ENCODE measurements at regions not wholly inside any gene's neighbourhood (a gene's known extent, or its start where the extent isn't known, plus 50 kb on each side); places are given as distances from the start of the nearest gene placed in this dataset.

DNA sequence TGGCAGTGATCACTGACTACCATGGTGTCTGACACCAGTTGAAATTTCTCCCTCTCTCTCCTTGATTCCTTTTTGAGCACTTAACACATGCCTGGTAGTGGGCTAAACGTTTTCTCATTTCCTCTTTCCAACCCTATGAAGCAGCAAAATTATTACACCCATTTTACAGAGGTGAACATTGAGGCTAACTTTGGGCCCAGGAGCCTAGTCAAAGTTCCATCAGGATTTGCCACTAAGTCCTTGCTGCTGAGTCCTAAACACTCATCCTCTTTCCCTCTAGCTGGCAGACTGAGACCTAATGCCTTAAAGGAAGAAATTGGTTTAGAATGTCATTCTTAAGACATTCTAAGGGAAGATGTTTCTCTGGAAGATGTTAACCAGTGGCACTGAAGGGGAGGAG is 74.7 kb upstream of the IRX3 start:
- Mint-ChIP-seq H3K9me3 (no peaks in the 10 kb centered on the region), H3K27me3 (ENCODE audit: low read depth) (peaks cover 20% of the 10 kb centered on the region), H3K36me3 (ENCODE audit: low read depth) (no peaks in the 10 kb centered on the region), H3K4me3 (no peak overlapping the region), H3K27ac (ENCODE audit: unreplicated experiment) (no peak overlapping the region), H3K4me1 (peaks cover 31% of the 10 kb centered on the region)
- no peak for TF ChIP-seq CTCF (conservative IDR thresholded peaks at IDR 0.05)
- no peak for DNase-seq (ENCODE audit: low read depth, low spot score)

DNA sequence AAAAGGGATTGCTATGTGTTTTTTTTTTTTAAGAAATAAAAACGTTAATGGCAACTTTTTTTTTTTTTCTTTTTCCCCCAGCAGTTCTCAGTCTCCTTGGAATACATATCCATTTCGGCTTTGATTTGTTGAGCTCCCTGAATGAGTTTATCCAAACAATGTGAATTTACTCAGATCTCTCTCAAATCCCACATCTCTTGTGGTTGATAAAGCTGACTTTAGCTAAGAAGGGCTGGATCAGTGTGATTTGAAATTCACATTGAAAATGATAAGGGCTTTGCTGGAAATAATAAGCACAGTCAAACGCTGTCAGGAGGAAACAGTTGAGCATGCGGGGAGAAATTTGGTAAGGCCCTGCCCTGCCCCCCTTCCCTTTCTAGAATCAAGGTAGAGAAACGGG is 74.1 kb upstream of the IRX3 start:
- DNase-seq (ENCODE audit: low read depth, low spot score) = no peak
- Mint-ChIP-seq H3K27me3 (ENCODE audit: low read depth) (peaks cover 20% of the 10 kb centered on the region), H3K4me1 (peaks cover 31% of the 10 kb centered on the region), H3K36me3 (ENCODE audit: low read depth) (no peaks in the 10 kb centered on the region), H3K9me3 (peaks cover 2% of the 10 kb centered on the region), H3K4me3 (no peak overlapping the region), H3K27ac (ENCODE audit: unreplicated experiment) (no peak overlapping the region)
- TF ChIP-seq CTCF (conservative IDR thresholded peaks at IDR 0.05) = no peak

GRCh38 chr16:54359555-54359954 is 73.0 kb upstream of the IRX3 start:
- no peak for TF ChIP-seq CTCF (conservative IDR thresholded peaks at IDR 0.05)
- no peak for DNase-seq (ENCODE audit: low read depth, low spot score)
- Mint-ChIP-seq H3K4me3 (no peak overlapping the region), H3K27me3 (ENCODE audit: low read depth) (peaks cover 17% of the 10 kb centered on the region), H3K36me3 (ENCODE audit: low read depth) (peaks cover 3% of the 10 kb centered on the region), H3K4me1 (peaks cover 31% of the 10 kb centered on the region), H3K9me3 (peaks cover 5% of the 10 kb centered on the region), H3K27ac (ENCODE audit: unreplicated experiment) (no peak overlapping the region)

GRCh38 chr16:54359081-54359480 is 72.5 kb upstream of the IRX3 start:
- H3K27ac Mint-ChIP-seq (ENCODE audit: unreplicated experiment) = peak overlapping the region; percentile 57
- peaks cover 3% of the 10 kb centered on the region for H3K36me3 Mint-ChIP-seq (ENCODE audit: low read depth)
- peaks cover 17% of the 10 kb centered on the region for H3K27me3 Mint-ChIP-seq (ENCODE audit: low read depth)
- peaks cover 6% of the 10 kb centered on the region for H3K9me3 Mint-ChIP-seq
- TF ChIP-seq CTCF (conservative IDR thresholded peaks at IDR 0.05) = no peak
- DNase-seq (ENCODE audit: low read depth, low spot score) = no peak
- H3K4me1 Mint-ChIP-seq = peaks cover 31% of the 10 kb centered on the region
- H3K4me3 Mint-ChIP-seq = no peak overlapping the region

GRCh38 chr16:54356391-54356790 is 69.8 kb upstream of the IRX3 start:
- H3K4me3 Mint-ChIP-seq = no peak overlapping the region
- TF ChIP-seq CTCF (conservative IDR thresholded peaks at IDR 0.05) = no peak
- H3K4me1 Mint-ChIP-seq = peaks cover 7% of the 10 kb centered on the region
- peaks cover 9% of the 10 kb centered on the region for H3K9me3 Mint-ChIP-seq
- no peak for DNase-seq (ENCODE audit: low read depth, low spot score)
- peaks cover 3% of the 10 kb centered on the region for H3K36me3 Mint-ChIP-seq (ENCODE audit: low read depth)
- peaks cover 4% of the 10 kb centered on the region for H3K27me3 Mint-ChIP-seq (ENCODE audit: low read depth)
- H3K27ac Mint-ChIP-seq (ENCODE audit: unreplicated experiment) = no peak overlapping the region

DNA sequence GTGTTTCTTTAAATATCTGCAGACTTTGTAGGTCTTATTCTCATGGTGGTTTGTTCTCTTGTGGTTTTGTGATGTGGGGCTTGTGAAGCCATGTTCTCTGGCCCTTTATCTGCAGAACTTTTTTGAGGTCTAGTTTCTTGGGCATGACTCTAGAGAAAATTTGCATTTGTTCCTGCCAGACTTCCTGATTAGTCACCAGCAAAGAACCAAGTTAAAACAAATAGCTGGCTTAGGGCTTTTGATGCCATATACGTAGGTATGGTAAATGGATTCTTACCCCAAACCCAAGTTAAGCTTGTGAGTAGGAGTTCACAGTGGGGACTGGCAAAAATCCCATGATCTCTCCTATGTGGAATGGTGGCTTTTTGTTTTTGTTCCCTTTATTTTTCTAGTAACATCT is 68.7 kb upstream of the IRX3 start:
- peaks cover 3% of the 10 kb centered on the region for H3K36me3 Mint-ChIP-seq (ENCODE audit: low read depth)

More for the DNA sequence above, 68.7 kb upstream of the IRX3 start:
- DNase-seq (ENCODE audit: low read depth, low spot score) = no peak
- Mint-ChIP-seq H3K27ac (ENCODE audit: unreplicated experiment) (no peak overlapping the region), H3K9me3 (peaks cover 9% of the 10 kb centered on the region), H3K27me3 (ENCODE audit: low read depth) (peaks cover 4% of the 10 kb centered on the region), H3K4me3 (no peak overlapping the region), H3K4me1 (no peaks in the 10 kb centered on the region)
- TF ChIP-seq CTCF (conservative IDR thresholded peaks at IDR 0.05) = no peak

Measured in neural crest cell (in vitro differentiated cells).